ENCODE measurements at regions not wholly inside any gene's neighbourhood (a gene's known extent, or its start where the extent isn't known, plus 50 kb on each side); places are given as distances from the start of the nearest gene placed in this dataset.
A peak's percentile ranks its signal among the peaks of the same experiment; 100 is the strongest.

GRCh38 chr3:29207427-29207826, 73.4 kb upstream of the RBMS3 start:
- no peak overlapping the region for H3K4me3 ChIP-seq (ENCODE audit: low read depth, low read length)
- TF ChIP-seq CTCF (IDR thresholded peaks at IDR 0.05; ENCODE audit: insufficient read depth, low read depth, low read length): no peak
- peak; percentile 14 for DNase-seq (ENCODE audit: low read depth)

DNA sequence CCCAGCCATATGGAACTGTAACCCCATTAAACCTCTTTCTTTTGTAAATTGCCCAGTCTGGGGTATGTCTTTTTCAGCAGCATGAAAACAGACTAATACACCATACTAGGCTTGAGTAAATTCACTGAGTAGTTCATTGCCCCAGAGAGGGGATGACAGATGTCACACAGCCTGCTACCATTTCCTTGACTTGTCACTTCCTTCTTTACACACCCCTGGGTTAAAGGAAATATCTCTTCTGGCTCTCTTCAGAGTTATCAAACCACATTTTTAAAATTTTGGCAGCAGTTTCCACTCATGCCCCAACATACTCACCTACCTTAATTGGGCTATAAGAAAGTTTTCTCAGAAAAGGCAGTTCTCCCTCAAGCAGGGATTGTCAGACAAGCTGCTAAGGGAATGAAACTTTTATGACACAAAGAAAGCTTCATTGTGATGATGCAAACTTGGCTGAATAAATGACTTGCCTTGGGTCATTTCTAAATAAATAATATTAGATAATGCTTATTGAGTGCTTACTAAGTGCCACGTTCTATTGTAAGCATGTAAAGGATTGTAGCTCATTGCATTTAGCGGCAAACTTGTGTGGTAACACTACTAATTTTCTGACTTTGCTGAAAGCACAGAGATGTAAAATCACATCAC, 68.0 kb upstream of the RBMS3 start:
- no peak for TF ChIP-seq CTCF (IDR thresholded peaks at IDR 0.05; ENCODE audit: insufficient read depth, low read depth, low read length)
- H3K4me3 ChIP-seq (ENCODE audit: low read depth, low read length): no peak overlapping the region
- DNase-seq (ENCODE audit: low read depth): no peak

DNA sequence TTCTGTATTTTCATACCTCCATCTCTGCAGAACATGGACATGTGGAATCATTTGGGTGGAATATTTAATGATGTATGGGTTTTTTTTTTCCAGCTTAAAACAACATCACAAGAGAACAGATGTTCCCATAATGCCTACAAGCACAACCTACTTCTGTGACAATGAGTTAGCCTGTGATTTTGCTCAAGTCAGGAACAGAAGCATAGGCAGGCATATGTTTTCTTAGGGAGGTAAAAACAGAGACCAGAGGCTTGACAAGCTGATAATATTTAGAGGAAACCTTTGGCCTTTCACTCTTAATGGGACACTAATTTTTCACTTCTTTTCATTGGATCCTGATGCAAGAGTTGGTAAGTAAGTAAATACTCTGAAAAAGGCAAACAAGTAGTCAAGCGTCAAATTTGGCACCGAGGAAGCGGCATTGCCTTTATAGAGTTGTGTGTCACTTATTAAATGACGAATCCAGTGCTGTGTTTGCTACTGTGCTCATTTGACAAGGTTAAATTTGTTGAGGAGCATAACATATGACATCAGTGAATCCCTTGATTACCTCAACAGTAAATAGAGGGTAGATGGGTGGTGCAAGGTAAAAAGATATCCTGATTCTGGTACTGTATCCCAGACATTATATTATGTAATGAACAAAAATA, 66.7 kb upstream of the RBMS3 start:
- H3K4me3 ChIP-seq (ENCODE audit: low read depth, low read length): no peak overlapping the region
- no peak for TF ChIP-seq CTCF (IDR thresholded peaks at IDR 0.05; ENCODE audit: insufficient read depth, low read depth, low read length)
- DNase-seq (ENCODE audit: low read depth): no peak

DNA sequence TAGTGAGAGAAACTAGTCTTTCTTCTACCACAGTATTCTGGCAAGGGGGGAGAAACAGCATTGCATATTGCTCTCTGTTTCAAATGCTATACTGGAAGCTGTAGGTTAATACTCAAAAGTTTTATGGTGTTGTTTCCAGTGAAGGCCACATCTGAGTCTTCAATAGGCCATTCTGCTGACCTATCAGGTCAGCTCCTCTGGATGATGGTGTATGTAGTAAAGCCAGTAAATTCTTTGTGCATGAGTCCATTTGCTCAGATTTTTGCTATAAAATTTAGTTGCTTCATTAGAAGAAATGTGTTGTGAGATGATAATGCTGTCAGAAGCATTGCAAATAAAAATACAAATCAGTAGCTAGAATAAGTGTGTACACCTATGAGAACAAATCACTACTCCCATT, 64.9 kb upstream of the RBMS3 start:
- H3K4me3 ChIP-seq (ENCODE audit: low read depth, low read length): no peak overlapping the region
- TF ChIP-seq CTCF (IDR thresholded peaks at IDR 0.05; ENCODE audit: insufficient read depth, low read depth, low read length): no peak
- peak; percentile 57 for DNase-seq (ENCODE audit: low read depth)

- no peak for TF ChIP-seq CTCF (IDR thresholded peaks at IDR 0.05; ENCODE audit: insufficient read depth, low read depth, low read length)
- DNase-seq (ENCODE audit: low read depth): peak; percentile 25
- no peak overlapping the region for H3K4me3 ChIP-seq (ENCODE audit: low read depth, low read length)
Measured at GRCh38 chr3:29226706-29227105, 54.2 kb upstream of the RBMS3 start.

DNA sequence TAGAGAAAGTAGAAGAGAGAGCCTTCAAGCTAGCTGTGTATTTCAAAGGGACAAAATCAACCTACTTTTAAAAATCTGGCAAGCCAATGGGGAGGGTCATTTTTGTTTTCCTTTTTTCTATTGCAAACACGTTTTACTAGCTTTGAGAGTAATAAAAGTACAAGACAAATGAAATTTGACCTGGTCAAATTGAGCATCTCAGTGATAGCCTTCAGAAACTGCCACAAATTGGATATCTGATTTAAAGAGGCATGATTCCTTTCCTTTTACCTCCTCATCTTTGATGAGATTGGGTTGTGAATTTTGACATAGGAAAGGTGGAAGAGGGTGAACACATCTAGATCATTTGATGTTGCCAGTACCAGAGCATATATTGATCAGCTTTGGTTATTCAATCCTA, 53.6 kb upstream of the RBMS3 start:
- H3K4me3 ChIP-seq (ENCODE audit: low read depth, low read length): no peak overlapping the region
- DNase-seq (ENCODE audit: low read depth): no peak
- no peak for TF ChIP-seq CTCF (IDR thresholded peaks at IDR 0.05; ENCODE audit: insufficient read depth, low read depth, low read length)
